COLO668 (cell line): ENCODE measurements at regions not wholly inside any gene's neighbourhood (a gene's known extent, or its start where the extent isn't known, plus 50 kb on each side); places are given as distances from the start of the nearest gene placed in this dataset.
"Not testable (repeated sequence)": the region's sequence is repeated elsewhere in the genome, so short reads cannot be mapped to it uniquely, and the experiment has no call there.

Source experiments
- DNase-seq: peaks from one replicate; lab custom pipeline; 2025; ENCODE audit not compliant: unreplicated experiment; lab: John Stamatoyannopoulos, UW

DNA sequence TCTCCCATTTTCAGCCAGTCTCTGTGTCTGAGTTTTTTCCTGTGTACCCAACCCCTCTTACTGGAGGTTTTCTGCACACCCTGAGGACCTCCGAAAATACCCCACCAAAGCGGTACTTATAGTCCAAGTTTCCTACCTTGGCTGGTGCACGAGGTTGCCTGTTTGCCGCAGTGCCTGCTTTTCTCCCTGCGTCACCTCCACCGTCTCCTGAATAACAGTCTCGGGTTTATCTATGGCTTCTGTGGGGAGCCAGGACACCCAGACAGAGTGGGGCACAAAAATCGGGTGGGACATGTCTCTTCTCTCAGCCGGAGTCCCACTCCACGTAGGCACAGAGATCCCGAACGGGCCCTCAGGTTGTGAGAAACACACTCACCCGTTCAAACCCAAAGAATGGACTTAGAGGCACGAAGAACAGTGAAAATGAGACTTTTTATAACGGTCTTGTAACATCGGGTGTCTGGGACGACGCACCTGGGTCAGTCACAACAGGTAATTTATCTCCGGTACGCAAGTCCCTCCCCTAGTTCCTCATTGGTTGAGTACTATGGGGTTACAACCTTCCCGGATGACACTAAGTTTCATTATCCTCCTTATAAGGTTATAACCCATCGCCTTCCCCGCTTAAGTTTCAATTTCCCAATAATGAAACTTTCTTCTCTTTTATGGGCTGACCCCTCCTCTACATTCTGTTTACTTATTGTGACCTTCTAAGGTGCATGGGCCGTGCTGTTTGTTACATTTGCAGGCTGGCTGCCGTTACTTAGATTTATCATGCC lies 970.2 kb upstream of the COX7C start:
- no peak for DNase-seq

DNA sequence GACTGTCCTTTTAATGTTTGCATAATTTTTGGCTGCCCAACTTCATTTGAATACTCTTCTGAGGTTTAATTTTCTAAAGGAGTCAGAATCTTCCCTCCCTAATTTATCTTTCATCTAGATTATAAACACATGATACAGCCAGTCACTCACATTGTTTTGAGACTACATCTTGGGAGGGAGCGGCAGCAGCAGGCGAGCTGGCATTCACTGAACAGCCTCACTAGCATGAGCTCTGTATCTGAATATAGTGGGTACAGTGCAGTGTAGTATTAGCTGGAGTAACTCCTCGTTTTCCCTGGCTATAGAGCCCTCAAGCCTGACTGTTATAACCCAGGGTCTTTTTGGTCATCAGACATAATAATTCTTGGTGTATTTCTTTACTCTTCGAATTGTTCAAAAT lies 969.2 kb upstream of the COX7C start:
- no peak for DNase-seq

DNA sequence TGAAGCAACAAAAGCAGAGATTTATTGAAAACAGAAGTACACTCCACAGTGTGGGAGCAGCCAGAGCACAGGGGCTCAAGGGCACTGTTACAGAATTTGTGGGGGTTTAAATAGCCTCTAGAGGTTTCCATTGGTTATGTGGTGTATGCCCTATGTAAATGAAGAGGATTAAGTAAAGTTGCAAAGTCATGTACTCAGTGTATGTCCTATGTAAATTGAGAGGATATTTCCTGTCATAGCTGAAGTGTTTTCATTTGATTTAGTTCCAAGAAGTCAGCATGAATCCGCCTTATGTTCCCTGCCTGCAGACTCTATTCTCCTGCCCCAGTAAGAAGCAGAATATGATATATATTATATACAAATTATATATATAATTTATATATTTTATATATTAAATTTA lies 966.0 kb upstream of the COX7C start:
- DNase-seq, result no peak

DNA sequence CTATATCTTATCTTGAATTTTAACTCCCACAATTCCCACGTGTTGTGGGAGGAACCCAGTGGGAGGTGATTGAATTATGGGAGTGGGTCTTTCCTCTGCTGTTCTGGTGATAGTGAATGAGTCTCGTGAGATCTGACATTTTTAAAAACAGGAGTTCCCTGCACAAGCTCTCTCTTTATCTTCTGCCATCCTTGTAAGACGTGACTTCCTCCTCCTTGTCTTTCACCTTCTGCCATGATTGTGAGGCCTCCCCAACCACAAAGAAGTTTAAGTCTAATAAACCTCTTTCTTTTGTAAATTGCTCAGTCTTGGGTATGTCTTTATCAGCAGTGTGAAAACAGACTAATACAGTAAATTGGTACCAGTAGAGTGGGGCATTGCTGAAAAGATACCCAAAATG lies 963.6 kb upstream of the COX7C start:
- not testable (repeated sequence) for DNase-seq

GRCh38 chr5:85656050-85656449 lies 961.7 kb upstream of the COX7C start:
- no peak for DNase-seq

GRCh38 chr5:85657328-85657727 lies 960.4 kb upstream of the COX7C start:
- not testable (repeated sequence) for DNase-seq

GRCh38 chr5:85662969-85663707 lies 954.6 kb upstream of the COX7C start:
- DNase-seq, result not testable (repeated sequence)

DNA sequence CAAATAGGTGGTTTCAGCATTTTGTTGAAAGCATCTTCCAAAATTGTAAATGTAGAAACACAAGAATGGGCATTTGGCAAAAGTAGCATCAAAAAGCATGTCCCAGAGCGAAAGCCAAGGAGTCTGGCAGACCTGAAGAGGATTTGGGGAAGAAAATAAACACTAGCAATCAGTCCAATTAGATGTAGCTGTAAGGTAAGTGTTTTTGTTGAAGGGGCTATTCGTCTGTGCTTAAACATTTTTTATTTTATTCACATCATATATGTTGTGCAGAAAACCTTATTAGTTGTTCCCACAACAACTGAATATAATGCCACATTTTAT lies 954.1 kb upstream of the COX7C start:
- no peak for DNase-seq

DNA sequence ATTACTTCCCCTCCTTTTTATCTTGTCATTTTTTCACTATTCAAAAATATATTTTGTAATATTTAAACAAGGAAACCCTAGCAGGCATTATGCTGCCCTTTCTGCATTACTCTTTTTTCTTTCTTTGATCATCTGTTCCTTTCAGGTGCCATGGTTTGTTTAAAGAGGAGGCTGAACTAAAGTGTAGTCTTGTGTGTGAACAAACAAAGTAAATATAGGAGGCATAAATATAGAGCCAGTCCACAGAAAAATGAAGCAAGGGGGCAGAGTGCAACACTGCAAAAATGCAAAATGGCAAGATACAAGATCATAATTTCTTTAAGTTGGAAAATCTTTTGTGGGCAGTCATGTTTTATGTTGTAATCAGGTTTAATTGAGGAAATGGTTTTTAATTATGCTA lies 947.3 kb upstream of the COX7C start:
- DNase-seq, result no peak

GRCh38 chr5:85671223-85671970 lies 946.3 kb upstream of the COX7C start:
- no peak for DNase-seq

GRCh38 chr5:85681871-85682270 lies 935.9 kb upstream of the COX7C start:
- DNase-seq, result no peak

DNA sequence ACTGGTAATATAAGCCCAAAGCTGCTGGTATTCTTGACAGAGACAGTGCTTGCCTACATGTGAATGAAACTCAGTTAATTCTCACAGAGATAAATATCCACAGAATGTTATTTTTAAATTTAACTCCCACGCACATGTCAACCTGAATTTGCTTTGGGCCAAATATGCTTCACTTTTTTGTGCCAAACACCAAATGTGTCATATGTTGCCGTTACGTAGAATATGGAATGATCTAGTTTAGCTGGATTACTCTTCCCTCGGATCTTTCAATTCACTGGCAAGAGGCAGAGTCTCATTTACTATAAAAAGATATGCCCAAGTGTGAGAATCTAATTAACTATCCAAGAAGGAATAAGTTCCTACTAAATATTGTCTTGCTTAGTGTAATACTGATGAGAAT lies 933.4 kb upstream of the COX7C start:
- DNase-seq, result no peak

DNA sequence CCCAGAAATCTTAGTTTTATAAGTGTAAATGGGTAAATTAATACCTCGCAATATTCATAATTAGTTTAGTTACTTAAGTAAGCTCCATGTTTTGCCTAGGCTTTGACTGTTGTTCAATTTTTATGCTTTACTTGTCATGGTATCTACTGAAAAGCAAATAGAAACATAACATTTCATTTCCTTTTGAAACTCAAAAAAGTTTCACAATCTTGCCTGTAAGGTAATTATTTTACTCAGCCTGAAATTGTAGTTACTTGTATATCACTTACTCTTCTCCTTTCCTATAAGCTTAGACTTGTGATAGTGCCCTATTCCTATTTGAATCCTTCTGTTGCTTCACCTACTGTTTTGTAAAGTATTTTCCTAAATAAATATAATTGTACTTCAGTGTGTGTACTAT lies 914.4 kb upstream of the COX7C start:
- DNase-seq, result no peak

DNA sequence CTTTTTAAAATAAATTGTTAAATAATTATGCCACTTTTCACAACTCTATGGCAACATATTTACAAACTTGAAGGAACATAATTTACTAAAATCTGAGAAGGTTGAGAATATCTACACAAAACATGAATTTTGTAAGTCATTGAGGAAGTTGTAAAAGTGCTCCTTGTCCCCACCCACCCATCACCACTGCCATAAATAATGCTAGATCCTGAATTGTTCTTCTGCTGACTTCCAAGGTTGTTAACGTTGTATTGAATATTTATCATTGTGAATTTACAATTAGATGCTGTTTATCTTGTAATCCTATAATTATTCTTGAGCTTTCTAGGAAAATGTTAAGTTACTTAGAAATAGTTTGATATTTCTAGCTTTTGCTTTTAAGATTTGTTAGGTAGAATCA lies 908.0 kb upstream of the COX7C start:
- no peak for DNase-seq

DNA sequence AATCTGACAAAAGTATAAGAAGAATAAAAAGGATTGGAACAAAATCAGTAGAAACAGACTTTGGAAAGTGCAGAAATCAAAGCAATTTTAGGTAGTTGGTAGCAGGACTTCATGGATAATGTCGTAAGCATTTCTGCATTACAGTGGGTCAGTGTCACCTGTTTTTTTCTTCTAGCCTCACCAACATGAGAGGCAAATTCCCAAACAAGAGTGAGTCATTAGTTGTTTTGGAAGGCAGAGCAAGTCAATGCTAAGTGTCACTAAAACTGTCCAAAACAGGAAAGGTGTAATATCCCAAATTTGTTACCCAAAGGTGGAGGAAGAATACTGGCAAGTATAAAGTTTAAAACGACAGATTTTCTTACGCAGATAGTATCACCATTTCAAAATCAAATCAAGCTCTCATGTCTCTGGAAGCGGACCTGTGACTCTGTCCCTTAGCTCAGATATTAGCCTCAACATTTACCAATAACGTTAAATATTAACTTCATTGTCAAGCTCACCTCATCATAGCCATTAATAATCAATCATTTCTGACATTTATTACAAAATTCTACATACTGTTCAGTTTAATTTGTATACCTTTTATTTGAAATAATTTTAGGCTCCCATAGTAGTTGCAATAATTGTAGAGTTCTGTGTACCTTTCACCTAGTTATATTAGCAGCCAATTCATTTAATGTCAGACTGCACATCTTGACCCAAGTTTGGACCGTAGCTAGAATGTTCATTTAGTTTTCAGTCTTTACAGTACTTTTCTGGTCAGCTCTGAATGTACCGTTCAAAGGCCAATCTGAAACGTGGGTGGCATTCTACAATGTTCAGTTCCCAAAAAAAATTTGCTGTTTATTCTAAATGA lies 901.2 kb upstream of the COX7C start:
- no peak for DNase-seq

GRCh38 chr5:85717203-85717563 lies 900.6 kb upstream of the COX7C start:
- no peak for DNase-seq

- no peak for DNase-seq
These were observed 885.6 kb upstream of the COX7C start for GRCh38 chr5:85732185-85732584.

DNA sequence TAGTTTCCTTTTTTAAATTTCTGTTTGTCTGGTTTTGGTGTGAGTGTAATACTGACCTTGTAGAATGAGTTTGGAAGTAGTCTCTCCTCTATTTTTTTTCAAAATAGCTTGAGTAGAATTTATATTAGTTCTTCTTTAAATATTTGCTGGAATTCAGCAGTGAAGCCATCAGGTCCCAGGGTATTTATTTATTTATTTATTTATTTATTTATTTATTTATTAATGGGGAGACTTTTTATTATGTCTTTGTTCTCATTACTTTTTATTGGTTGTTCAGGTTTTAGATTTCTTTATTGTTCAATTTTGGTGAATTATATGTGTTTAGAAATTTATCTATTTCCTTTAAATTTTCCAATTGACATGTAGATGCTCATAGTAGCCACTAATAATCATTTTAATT lies 875.8 kb upstream of the COX7C start:
- DNase-seq, result no peak

DNA sequence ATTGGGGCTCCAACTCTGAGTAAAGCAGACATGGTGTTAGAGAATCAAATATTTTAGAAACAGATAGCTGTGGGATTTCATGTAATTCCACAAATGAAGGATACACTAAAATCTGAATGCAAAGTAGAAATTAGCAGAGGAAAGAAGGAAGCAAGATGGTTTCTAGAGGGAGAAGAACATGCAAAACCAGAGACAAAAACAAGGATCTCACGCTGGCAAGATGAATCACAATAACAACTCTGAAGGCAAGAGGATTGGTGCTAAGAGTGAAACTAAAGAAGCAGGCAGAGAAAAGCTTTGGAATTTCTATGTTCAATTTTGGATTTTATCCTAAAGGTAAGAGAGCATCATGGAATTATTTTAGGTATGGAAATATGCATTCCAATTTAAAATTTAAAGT lies 857.2 kb upstream of the COX7C start:
- no peak for DNase-seq

- DNase-seq, result no peak
These were observed 848.4 kb upstream of the COX7C start for GRCh38 chr5:85769347-85769746.

GRCh38 chr5:85784746-85785145 lies 833.0 kb upstream of the COX7C start:
- no peak for DNase-seq
